ENCODE measurements at regions not wholly inside any gene's neighbourhood (a gene's known extent, or its start where the extent isn't known, plus 50 kb on each side); places are given as distances from the start of the nearest gene placed in this dataset.

DNA sequence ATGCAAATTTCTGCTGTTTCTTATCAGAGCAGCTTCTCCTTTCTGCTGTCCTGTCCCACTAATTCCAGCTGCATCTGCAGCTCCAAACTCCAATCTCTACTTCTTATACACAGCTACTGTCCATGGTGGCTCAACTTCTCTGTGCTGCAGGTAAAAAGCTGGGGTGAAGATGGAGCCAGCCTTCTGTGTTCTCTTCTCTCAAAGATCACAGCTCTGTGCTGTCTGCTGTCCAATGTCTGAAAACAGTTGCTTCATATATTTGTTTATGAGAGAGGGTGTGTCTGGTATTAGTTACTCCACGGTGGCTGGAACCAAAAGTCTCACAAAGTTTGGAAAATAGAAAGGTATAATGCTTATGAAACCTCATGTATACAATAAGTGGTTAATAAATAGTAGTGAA, 445.8 kb upstream of the TBX3 start:
- no peak for DNase-seq (ENCODE audit: low read depth)

DNA sequence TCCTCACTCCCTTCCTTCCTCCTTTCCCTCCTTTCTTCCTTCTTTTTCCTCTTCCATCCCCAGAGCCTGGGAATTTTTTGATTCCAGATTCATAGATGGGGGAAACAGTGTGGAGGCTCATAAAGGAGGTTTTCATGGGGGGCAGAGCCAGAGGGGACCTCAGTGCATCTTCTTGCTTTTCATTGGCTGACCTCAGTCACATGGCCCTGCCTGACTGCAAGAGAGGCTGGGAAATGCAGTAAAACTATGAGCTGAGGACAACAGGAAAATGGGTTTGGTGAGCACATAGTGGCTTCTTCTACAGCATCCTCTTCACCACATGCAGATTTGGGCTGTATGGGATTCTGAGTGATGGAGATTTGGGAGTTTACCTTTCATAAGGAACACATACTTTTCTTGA, 437.1 kb upstream of the TBX3 start:
- no peak for DNase-seq (ENCODE audit: low read depth)

DNA sequence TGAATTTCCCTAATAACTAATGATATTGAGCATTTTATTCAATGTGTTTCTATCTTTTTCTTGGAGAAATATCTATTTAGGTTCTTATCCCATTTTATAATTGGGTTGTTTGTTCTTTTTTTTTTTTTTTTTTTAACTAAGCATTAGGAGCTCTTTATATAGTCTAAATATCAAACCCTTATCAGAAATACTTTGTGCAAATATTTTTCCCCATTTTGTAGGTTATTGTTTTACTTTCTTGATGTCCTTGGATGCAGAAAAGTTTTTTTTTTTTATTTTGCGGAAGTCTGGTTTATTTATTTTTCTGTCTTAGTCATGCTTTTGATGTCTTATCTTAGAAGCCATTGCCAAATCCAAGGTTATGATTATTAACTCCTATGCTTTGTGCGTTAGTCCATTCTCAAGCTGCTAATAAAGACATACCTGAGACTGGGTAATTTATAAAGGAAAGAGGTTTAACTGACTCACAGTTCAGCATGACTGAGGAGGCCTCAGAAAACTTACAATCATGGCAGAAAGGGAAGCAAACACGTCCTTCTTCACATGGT, 434.3 kb upstream of the TBX3 start:
- no peak for DNase-seq (ENCODE audit: low read depth)

DNA sequence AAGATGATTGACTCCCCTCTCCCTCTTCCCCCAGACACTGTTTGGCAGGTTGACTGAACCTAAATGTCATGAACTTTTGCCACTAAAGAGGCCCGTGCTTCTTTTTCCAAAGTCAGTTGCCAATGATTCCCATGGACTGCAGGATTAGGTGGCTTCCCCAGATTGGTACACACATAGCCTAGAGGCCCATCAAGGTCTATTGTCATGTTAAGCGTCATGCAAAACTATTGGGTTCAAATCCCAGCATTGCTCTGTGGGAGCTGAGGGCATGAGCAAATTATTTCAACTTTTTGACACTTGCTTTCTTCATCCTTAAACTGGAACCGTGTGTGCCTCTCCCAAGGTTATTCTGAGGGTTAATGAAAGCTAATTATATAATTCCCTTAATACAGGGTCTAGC, 430.2 kb upstream of the TBX3 start:
- DNase-seq (ENCODE audit: low read depth), result no peak

DNA sequence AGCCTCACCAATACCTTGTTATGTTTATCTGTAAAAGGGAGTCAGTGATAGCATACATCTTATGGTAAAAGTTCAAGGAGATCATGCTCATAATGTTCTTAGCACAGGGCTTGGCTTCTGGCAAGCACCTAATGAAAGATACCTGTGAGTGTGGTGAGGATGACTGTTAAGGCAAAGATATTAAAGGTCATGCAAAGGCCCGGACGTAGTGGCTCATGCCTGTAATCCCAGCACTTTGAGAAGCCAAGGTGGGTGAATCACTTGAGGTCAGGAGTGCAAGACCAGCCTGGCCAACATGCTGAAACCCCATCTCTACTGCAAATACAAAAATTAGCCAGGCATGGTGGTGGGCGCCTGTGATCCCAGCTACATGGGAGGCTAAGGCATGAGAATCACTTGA, 425.9 kb upstream of the TBX3 start:
- no peak for DNase-seq (ENCODE audit: low read depth)

DNA sequence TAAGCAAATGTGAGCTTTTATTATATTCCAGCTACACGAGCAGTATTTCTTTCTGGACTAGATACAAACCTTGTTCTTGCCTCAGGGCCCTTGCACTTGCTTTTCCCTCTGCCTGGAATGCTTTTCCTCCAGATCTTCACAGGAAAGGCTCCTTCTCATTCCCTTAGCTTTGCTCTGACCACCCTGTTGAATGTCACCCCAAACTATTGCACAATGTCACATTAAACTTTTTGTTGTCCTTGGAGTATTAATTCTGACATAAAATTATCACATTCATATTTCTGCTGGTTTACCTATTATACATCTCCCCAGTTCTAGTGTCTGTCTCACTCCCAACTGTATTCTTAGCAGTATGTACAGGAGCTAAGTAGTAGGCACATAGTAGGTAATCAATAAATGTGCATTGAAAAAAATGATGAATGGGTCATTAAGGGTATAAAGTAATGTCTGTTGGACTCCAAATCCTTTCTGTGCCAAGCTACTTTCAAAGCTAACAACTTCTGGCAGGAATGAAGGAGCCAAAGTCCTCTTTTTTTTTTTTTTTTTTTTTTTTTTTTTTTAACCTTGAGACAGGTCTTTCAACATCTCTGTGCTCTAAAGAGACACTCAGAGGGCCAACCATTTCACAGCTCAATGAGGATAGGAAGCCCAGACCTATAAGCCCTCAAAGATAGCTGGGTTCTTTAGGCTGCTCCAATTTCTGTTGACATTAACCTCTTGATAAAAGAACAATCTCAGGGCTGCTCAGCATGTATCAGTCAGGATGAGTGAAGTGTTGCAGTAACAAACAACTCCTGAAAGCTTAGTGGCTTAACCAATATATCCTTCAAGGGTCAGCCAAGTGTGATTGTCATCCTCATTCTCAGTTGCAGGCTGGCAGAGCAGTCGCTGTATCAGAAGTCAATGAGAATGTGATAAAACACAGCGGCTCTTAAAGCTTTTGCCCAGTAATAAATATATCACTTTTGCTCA, 424.4 kb upstream of the TBX3 start:
- DNase-seq (ENCODE audit: low read depth), result no peak

DNA sequence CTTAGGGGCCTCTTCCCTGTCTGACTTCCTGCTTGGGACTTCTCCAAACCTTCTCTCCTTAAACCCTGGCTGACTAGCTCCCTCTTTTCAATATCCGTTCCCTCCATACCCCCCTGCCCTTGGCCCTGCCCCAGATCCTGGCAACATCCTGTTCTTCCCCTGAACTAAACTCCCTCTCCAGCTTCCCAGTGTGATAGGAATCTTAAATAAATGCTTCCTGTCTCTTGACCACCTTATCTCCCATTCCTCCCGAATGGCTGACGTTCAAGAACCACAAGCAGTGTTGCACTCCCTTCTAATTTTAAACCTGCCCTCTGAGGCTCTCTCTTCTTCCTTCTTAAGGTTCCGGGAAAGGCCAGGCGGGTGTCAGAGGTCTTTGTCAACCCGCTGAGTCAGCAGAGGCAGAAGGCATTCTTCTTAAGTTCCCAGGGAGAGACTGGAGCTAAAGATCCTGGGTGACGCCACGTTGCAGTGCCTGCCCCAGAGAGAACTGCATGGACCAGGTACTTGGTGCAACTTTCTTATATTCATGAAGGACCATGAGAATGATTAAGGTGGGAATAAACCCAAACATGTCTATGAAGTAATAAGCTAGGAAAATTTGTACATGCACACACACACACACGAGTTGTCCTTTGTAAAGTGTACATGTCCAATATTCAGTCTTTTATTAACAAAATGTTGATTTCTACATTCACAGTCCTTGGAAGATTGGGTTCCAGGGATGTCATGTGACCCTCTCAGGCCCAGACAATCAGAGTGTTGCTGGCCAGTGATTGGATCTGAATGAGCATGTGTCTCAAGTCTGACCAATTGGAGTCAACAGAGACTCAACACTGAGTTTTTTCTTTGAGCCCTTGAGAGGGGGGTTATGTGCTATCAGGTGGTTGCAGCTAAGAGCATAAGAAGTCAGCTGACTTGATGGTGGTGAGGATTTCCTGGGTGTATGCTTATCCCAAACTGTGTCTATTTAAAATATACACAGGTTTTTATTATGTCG, 420.2 kb upstream of the TBX3 start:
- DNase-seq (ENCODE audit: low read depth), result no peak

DNA sequence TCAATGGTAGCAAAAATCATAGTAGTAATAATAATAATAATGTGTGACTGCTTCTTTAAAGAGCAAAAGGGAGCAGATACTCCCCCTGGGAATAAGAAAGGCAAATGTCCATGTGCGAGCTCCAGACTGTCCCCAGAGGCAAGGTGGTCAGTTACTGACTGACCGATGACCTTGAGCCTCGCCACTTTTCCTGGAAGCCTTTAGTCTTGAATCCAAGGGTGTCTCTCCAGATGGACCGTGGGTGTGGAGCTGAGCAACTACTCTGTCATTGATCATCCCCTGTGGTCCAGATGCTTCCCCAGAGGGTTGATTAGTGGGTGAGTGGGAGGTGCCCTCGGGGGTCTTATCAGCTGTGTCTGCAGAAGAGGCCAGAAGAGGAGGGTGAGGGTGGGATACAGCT, 418.5 kb upstream of the TBX3 start:
- no peak for DNase-seq (ENCODE audit: low read depth)

DNA sequence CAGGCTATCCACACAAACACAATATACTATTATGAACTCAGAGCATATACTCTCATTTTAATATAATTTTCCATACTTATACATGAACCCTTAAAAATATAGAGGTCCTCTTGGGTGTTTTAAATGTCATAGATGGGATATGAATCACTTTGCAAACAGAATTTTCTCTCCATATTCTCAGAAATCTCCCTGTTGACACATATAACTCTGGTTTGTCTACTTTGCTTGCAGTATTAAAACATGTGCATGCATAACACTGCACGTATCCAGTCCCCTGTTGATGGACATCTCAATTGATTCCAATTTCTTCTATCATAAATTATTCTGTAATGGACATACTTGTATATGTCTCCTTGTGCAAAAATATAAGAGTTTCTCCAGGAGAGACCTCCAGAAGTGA, 417.5 kb upstream of the TBX3 start:
- DNase-seq (ENCODE audit: low read depth), result no peak

DNA sequence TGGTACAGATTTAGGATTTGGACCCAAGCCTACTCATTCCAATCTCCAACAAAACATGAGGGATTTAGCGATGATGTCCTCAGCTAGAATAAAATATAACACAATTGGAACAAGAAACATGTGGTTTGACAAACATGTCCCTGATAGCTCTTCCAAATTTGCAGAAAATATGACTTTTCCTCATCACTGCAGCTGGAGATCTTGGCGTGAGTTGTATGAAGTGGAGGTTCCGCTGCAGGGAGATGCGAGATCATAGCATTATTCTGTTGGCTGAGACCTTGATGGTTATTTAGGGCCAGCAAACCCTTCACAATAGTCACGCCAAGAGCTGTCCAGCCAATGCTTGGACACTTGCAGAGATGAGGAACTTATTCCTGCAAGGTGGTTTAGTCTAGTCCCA, 413.4 kb upstream of the TBX3 start:
- no peak for DNase-seq (ENCODE audit: low read depth)

DNA sequence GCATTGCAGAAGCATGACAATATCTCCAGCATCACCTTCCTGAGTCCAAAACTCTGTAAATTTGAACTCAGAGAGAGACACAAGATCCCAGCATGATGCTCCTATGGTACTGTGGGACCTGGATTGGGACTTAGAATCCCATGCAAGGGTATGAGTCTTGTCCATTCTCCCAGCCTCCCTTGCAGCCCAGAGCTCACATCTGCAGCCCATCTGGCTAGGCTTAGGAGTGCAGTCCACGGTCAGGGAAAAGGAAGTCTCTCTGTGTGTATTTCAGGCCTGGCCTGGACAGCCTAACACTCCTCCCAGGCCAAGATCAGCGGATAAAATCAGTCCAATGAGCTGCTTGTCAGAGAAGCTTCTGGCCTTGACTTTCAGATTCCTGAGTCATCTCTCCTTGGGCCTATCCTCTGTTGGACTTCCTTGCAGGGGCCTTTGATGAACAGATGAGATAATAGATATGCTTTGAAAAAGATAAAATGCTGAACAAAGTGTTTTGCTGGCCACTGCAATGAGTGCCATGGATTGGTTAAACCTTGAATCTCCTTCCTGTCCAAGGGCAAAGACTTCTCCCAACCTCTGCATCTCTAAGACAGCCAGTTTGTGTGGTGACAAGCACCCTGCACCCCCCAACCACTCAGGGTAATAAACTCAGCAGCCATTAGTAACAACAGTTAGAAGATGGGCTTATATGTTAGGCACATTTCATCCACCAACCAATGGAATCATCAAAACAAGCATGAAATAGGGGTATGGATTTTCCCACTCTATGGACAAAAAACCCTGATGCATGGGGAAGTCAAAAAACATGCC, 412.8 kb upstream of the TBX3 start:
- no peak for DNase-seq (ENCODE audit: low read depth)

DNA sequence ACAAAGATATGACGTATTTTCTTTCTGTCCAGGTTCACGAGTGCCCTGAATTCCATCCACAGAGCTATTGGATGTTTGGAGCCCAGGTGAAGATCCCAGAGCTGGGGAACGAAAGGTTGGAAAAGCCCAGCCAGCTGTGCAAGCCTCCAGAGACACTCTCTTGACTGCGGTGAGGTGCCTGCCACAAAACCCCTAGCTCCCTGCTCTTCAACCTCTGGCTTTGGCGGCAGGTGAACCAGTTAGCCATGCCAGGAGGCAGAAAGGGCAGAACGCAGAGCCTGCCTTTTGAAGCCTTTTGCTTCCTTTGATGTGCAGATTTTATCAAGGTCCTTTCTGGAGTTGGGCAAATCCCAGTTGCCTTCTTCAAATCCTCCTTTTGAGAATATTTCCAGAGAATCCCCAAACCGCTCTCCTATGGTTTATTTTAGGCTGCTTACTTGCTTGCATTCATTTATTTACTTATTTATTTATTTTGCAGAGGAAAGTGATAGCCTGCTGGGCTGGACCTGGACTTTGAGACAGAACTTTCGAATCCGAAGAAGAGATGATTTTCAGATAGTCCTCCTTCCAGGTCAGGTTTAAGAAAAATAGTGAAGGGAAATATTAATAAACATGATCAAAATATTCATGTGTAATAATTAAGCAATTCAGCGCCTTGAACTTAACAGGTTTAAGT, 411.2 kb upstream of the TBX3 start:
- no peak for DNase-seq (ENCODE audit: low read depth)

DNA sequence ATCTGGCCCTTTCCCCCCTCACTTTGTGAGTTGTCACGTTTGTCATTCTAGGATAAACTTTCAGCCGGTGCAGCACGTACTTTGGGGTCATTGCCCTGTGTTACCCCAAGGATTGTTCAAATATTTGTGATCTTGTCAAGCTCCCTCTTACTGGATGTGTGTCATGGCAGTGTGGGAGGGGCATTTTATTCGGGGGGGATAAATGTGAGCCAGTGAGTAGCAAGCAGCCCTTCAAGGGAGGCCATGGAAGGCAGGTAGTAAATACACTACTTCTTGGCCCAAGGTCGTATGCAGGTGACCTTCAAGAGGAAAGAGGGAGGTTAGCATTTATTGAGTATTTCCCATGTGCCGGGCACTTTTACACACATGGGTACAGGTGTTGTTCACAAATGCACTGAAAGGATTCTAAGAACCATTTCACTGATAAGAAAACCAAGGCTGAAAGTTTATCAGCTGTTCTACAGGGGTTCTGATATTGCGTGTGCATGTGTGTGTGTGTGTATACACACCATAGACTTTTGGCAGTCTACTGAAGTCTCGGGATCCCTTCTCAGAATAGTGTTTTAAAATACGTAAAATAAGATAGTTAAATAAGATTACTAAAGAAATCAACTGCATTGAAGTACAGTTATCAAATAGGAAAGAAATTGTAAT, 410.3 kb upstream of the TBX3 start:
- DNase-seq (ENCODE audit: low read depth), result no peak

DNA sequence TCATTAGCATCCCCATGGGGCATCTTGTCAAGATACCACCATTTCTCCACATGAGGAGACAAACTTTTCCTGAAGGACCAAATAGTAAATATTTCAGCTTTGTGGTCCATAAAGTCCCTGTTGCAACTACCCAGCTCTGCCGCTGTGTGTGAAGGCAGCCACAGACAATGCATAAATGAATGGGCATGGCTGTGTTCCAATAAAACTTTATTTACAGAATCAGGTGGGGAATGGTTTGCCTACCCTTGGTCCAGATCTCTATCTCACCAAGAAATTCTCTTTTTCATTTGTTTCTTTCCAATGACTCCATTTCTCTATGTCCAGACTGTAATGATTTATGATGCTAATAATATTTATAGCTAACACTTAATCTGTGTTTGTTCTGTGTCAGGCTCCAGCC, 409.3 kb upstream of the TBX3 start:
- no peak for DNase-seq (ENCODE audit: low read depth)

DNA sequence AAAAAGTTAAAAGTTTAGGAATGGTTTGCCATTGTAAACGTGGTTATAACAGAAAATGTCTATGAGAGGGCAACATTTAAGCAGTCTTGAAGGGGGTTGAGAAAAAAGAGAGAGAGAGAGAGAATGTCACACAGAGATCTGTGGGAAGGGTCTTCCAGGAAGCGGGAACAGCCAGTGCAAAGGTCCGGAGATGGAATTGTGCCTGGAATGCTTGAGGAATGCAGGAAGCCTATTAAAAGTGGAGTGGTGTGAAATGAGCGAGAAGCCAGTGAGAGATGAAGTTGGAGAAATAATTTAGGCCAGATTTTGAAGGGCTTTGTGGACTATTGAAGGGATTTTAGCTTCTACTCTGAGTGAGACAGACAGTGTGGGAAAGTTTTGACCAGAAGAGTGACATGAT, 406.8 kb upstream of the TBX3 start:
- DNase-seq (ENCODE audit: low read depth), result no peak

DNA sequence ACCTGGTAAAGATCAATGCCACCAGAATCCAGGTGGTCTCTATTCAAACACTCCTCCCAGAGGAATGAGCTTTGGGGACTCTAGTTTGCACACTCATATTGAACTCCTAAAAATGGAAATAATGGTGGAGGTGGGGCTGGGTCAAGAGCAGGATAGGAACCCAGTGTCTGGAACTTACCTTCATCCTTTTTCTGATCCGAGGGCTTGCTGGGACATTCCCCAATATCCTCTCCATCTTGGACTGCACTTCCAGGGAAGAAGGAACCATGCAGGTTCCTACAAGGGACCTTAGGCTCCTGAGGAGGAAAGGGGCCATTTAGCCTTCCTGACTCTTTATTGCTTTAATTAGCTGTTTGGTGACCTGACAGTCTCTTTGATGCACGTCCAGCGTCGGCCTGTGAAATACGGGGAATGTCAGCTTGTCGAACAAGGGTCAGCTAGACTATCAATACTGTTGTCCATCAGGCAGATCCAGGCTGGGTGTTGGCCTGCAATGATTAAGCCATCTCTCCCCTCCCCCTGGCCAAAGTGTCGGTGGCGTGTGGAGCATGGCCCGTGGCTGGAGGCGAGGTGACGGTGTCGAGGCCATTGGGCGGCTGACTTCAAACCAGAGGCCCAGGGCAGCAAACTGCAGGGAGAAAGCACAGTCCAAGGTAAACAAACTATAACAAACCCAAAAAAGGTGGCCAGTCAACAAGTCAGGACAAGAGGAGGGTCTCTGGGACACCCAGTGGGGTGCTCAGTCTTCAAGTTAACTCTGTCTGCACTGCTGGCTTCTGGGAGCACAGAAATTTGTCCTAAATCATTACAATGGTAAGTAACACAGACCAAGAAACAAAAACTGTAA, 405.2 kb upstream of the TBX3 start:
- DNase-seq (ENCODE audit: low read depth), result no peak

DNA sequence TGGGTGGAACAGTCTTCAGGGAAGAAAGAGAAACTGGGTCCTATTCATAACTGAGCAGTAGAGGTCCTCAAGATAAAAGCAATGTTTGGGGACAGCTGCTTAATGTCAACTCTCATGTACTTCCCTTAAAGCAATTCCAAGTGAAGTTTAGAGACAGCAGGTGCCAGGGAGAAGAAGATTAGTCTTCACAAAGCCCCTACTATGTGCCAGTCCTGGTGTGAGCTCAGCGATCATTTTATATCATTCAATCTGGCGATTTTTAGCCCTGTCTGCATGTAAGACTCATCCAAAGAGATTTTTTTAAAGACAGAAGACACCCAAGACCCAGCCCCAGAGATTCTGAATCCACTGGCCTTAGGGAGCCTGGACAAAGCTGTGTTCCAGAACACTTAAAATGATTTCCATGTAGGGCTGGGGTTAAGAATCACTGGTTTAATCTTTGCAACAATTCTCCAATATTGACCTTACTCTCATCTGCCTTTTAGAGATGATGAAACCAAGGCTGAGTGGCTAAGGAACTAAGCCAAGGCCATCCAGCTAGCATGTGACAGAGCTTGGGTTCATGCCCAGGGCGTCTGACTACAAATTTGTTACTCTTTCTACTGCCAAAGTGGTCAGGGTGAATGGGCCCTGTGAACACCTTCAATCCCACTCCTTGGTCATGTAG, 404.5 kb upstream of the TBX3 start:
- DNase-seq (ENCODE audit: low read depth), result no peak

DNA sequence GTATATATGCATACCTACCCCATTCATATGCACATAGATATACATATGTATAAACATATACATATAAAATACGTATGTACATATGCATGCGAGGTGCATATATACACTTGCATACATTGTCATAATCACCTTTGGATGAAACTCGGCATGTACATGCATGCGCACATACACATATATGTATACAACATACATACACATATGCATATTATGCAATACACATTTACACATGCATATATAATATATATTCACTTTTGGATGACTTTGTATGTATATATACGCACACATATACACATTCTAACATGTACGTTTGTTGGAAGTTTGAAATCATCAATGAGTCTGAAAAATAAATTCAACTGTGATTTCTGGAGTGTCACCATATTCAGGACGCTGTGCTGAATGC, 401.6 kb upstream of the TBX3 start:
- DNase-seq (ENCODE audit: low read depth), result no peak

DNA sequence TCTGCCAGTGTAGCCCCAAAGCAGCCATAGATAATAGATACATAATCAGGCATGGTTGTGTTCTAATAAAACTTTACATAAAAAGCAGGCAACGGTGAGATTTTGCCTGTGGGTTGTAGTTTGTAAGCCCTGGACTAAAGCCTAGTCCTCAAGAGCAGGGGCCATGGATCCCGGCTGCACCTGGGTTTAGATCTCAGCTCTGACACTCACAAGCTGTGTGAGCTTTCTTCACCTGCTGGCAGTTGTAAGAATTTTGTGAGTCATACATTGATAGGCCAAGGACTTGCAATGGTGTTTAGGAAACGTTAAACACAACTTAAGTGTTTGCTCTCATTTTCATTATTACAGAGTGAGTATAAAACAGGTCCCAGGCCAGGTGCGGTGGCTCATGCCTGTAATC, 395.8 kb upstream of the TBX3 start:
- no peak for DNase-seq (ENCODE audit: low read depth)
